GM13977 (cell line): ENCODE measurements at regions not wholly inside any gene's neighbourhood (a gene's known extent, or its start where the extent isn't known, plus 50 kb on each side); places are given as distances from the start of the nearest gene placed in this dataset.

Experiments
- DNase-seq: peaks from one replicate; pipeline ENCODE4 v3.0.0; 2012; ENCODE audit warnings: low spot score
- CTCF ChIP-seq: IDR thresholded peaks from 2 replicates; pipeline ENCODE4 v1.5.1; 2012; ENCODE audit warnings: mild to moderate bottlenecking, control low read depth; ENCODE audit not compliant: insufficient read depth; ENCODE audit errors: extremely low read depth, missing control alignments
- in situ Hi-C: fragments of 300-500 bp; cut with MboI; formaldehyde crosslinking; loops from one replicate; pipeline ENCODE4 v1.12.0; 2022; ENCODE audit warnings: low sequenced_read_pairs, low pct_unique_long_range_greater_than_20kb, mixed read lengths, inconsistent platforms; ENCODE audit not compliant: unreplicated experiment

GRCh38 chr5:26553079-26553478 is 485.3 kb downstream of the CDH9 start:
- TF ChIP-seq CTCF: no peak
- DNase-seq: no peak
- in situ Hi-C loops: no loop called here

- in situ Hi-C loops: no loop called here
- DNase-seq: no peak
These were observed 494.4 kb downstream of the CDH9 start for GRCh38 chr5:26543987-26544386.

GRCh38 chr5:26538226-26538625 is 500.2 kb downstream of the CDH9 start:
- in situ Hi-C loops: no loop called here
- no peak for DNase-seq
- TF ChIP-seq CTCF: no peak

More at GRCh38 chr5:26543987-26544386, 494.4 kb downstream of the CDH9 start:
- TF ChIP-seq CTCF: no peak

- TF ChIP-seq CTCF: no peak
- in situ Hi-C loops: no loop called here
- DNase-seq: no peak
These were observed 503.2 kb downstream of the CDH9 start for GRCh38 chr5:26535215-26535614.

- in situ Hi-C loops: no loop called here
- DNase-seq: no peak
- TF ChIP-seq CTCF: no peak
These were observed 508.1 kb downstream of the CDH9 start for GRCh38 chr5:26530305-26530704.

DNA sequence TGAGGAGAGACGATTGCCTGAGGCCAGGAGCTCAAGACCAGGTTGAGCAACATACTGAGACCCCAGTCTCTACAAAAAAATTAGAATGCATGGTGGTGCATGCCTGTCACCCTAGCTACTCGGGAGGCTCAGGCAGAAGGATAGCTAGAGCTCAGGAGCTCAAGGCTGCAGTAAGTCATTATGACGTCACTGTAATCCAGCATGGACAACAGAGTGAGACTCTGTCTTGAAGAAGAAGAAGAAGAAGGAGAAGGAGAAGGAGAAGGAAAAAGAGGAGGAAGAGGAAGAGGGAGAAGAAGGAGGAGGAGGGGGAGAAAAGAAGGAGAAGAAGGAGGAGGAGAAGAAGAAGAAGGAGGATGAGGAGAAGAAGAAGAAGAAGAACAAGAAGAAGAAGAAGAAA is 519.1 kb downstream of the CDH9 start:
- no peak for DNase-seq
- in situ Hi-C loops: no loop called here
- TF ChIP-seq CTCF: no peak

DNA sequence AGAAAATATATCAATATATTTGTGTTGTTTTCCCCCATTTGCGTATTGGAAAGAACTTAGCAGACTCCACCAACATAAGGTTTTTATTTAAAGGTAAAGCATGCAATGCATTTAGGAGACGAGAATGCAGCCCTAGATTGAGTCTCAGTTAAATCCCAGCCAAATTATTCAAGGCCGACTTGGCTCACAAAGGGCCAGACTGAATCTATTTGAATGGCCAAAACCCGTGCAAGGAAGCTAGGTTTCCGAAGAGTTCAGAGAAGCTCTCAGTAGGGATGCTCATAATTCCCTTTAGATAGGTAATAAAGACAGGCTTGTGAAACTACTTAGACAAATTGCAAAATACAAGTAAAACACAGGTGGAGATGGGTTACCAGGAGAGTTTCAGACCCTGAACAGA is 520.3 kb downstream of the CDH9 start:
- TF ChIP-seq CTCF: no peak
- in situ Hi-C loops: no loop called here
- DNase-seq: no peak
